Erythroblast (primary cell): ENCODE measurements at regions not wholly inside any gene's neighbourhood (a gene's known extent, or its start where the extent isn't known, plus 50 kb on each side); places are given as distances from the start of the nearest gene placed in this dataset.

Source experiments
- GATA1 ChIP-seq: IDR thresholded peaks from 2 replicates; pipeline ENCODE4 v1.6.1; 2011; ENCODE audit warnings: low read depth, mild to moderate bottlenecking, control low read depth, low read length, moderate library complexity
- POLR2A ChIP-seq: IDR thresholded peaks from 2 replicates; pipeline ENCODE4 v1.6.1; 2011; ENCODE audit warnings: mild to moderate bottlenecking, low read length

DNA sequence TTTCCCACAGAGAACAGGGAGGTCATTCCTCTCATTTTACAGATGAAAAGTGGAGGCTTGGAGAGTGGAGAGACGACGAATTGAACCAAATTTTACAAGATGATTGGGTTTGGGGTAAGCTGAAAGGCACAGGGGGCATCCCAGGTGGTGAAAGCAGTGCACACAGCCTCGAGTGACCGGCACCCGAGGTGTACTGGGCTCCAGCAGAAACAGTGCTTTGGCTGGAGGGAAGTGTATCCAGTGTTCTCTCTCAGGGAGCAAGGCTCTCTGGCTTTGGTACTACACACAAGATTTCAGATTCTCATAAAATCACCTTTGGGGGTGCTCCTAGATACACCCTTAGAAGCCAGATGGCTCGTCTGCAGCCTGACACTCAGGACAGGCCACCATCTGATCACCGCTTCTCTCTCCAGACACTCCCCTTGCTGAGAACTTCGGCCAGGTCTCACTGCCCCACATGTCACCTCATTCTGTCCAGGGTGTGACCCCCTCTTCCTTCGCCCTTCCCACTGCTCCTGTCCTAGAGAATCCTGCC is 339.6 kb downstream of the CYRIA start:
- TF ChIP-seq POLR2A (no peak), GATA1 (no peak)
